ENCODE measurements at regions not wholly inside any gene's neighbourhood (a gene's known extent, or its start where the extent isn't known, plus 50 kb on each side); places are given as distances from the start of the nearest gene placed in this dataset.

DNA sequence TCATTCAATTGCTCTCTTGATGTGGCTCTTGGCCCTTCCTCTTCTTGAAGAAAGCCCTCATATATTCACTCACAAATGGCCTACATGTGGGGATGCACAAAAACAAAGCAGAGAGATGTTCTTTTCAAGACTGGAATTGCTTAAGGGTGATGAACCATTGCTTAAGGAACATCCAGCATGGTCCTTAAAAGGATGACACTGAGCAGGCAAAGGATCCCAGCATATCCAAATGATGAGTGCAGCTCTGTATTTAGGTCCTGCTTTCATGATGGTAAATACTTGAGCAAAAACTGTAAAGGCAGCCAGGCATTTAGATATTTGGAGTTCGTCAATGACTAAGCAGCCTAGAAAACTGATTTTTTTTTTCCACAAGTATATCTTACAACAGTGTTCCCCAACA, 173.8 kb upstream of the ARRDC4 start:
- TF ChIP-seq EZH2 (IDR thresholded peaks at IDR 0.05; ENCODE audit: insufficient read depth, poor library complexity, severe bottlenecking): no peak
- no peak for TF ChIP-seq EZH2phosphoT487 (IDR thresholded peaks at IDR 0.05; ENCODE audit: insufficient read depth, low read depth)

Measured in GM23248 (cell line).